Ramos (cell line): ENCODE measurements at regions not wholly inside any gene's neighbourhood (a gene's known extent, or its start where the extent isn't known, plus 50 kb on each side); places are given as distances from the start of the nearest gene placed in this dataset.
"Not testable (repeated sequence)": the region's sequence is repeated elsewhere in the genome, so short reads cannot be mapped to it uniquely, and the experiment has no call there.

Experiments
- in situ Hi-C: fragments of 300-500 bp; cut with MboI; formaldehyde crosslinking; loops from one replicate; pipeline ENCODE4 v1.14.3; 2022; ENCODE audit warnings: low sequenced_read_pairs; ENCODE audit not compliant: unreplicated experiment

- in situ Hi-C loops = not testable (repeated sequence)
These were observed 1416.7 kb upstream of the C9orf72 start for GRCh38 chr9:28990009-28990408.

GRCh38 chr9:28999057-28999456 lies 1425.8 kb upstream of the C9orf72 start:
- in situ Hi-C loops = no loop called here

GRCh38 chr9:28999806-29000205 lies 1426.5 kb upstream of the C9orf72 start:
- in situ Hi-C loops = no loop called here

GRCh38 chr9:29001006-29001405 lies 1427.7 kb upstream of the C9orf72 start:
- in situ Hi-C loops = no loop called here

- in situ Hi-C loops = no loop called here
These were observed 1431.7 kb upstream of the C9orf72 start for GRCh38 chr9:29004988-29005387.

- in situ Hi-C loops = no loop called here
These were observed 1433.3 kb upstream of the C9orf72 start for GRCh38 chr9:29006628-29007027.

- in situ Hi-C loops = no loop called here
These were observed 1439.6 kb upstream of the C9orf72 start for GRCh38 chr9:29012911-29013310.

- in situ Hi-C loops = no loop called here
These were observed 1448.4 kb upstream of the C9orf72 start for GRCh38 chr9:29021632-29022031.

- in situ Hi-C loops = no loop called here
These were observed 1465.1 kb upstream of the C9orf72 start for GRCh38 chr9:29038332-29038731.

- in situ Hi-C loops = no loop called here
These were observed 1466.0 kb upstream of the C9orf72 start for GRCh38 chr9:29039258-29039657.

- in situ Hi-C loops = no loop called here
These were observed 1469.8 kb upstream of the C9orf72 start for GRCh38 chr9:29043072-29043471.

GRCh38 chr9:29044959-29045358 lies 1471.7 kb upstream of the C9orf72 start:
- in situ Hi-C loops = no loop called here

GRCh38 chr9:29060041-29060440 lies 1486.8 kb upstream of the C9orf72 start:
- in situ Hi-C loops = no loop called here

- in situ Hi-C loops = no loop called here
These were observed 1489.2 kb upstream of the C9orf72 start for GRCh38 chr9:29062446-29062845.

- in situ Hi-C loops = no loop called here
These were observed 1489.8 kb upstream of the C9orf72 start for GRCh38 chr9:29063031-29063430.

- in situ Hi-C loops = no loop called here
These were observed 1492.9 kb upstream of the C9orf72 start for GRCh38 chr9:29066141-29066640.

GRCh38 chr9:29068461-29068860 lies 1495.2 kb upstream of the C9orf72 start:
- in situ Hi-C loops = no loop called here

- in situ Hi-C loops = no loop called here
These were observed 1496.1 kb upstream of the C9orf72 start for GRCh38 chr9:29069376-29069775.

GRCh38 chr9:29078063-29078666 lies 1504.9 kb upstream of the C9orf72 start:
- in situ Hi-C loops = no loop called here

- in situ Hi-C loops = no loop called here
These were observed 1527.5 kb upstream of the C9orf72 start for GRCh38 chr9:29100762-29101161.

GRCh38 chr9:29104166-29104565 lies 1530.9 kb upstream of the C9orf72 start:
- in situ Hi-C loops = not testable (repeated sequence)

GRCh38 chr9:29118555-29118954 lies 1545.3 kb upstream of the C9orf72 start:
- in situ Hi-C loops = no loop called here
